ENCODE measurements at regions not wholly inside any gene's neighbourhood (a gene's known extent, or its start where the extent isn't known, plus 50 kb on each side); places are given as distances from the start of the nearest gene placed in this dataset.

GRCh38 chr2:4180631-4181030, 477.3 kb downstream of the DCDC2C start:
- H3K4me2 ChIP-seq, result no peak overlapping the region
- H3K4me1 ChIP-seq, result no peaks in the 10 kb centered on the region
- no peak overlapping the region for H3K27ac ChIP-seq
- DNase-seq (ENCODE audit: low read depth in 1 of 2, low spot score in 1 of 2) (no peak), ATAC-seq (no peak), FAIRE-seq (no peak)
- 0 out of 3 replicates have a peak, but pooled peaks cover 6% of the 10 kb centered on the region for H3K9me3 ChIP-seq
- 2% methylated on average over 2 of the region's 2 CpGs for WGBS (ENCODE audit: missing lambda C conversion rate)
- no peak overlapping the region for H3K4me3 ChIP-seq
- ChIA-PET POLR2A (no interaction called here), CTCF (no interaction called here)
- TF ChIP-seq USF2 (IDR thresholded peaks at IDR 0.05), result no peak
- TF ChIP-seq FOSL2 (IDR thresholded peaks at IDR 0.05), result no peak
- no peak for TF ChIP-seq FOSL2 (CRISPR knock-in tag; IDR thresholded peaks at IDR 0.05)
- TF ChIP-seq, protein P1, sequence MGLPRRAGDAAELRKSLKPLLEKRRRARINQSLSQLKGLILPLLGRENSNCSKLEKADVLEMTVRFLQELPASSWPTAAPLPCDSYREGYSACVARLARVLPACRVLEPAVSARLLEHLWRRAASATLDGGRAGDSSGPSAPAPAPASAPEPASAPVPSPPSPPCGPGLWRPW (IDR thresholded peaks at IDR 0.05), result no peak
- TF ChIP-seq EHMT2 (IDR thresholded peaks at IDR 0.05; ENCODE audit: low read depth), result no peak
- no peak for TF ChIP-seq CBX8 (IDR thresholded peaks at IDR 0.05)
- no peak for TF ChIP-seq ZC3H11A (IDR thresholded peaks at IDR 0.05)
- no peak for TF ChIP-seq HEYL (CRISPR knock-in tag; IDR thresholded peaks at IDR 0.05)

- no peak overlapping the region for H3K4me3 ChIP-seq
- CTCF ChIA-PET, result no interaction called here
- FAIRE-seq (no peak), ATAC-seq (no peak), DNase-seq (ENCODE audit: low read depth in 1 of 2, low spot score in 1 of 2) (no peak)
- H3K4me1 ChIP-seq, result no peaks in the 10 kb centered on the region
- H3K27ac ChIP-seq, result no peak overlapping the region
- POLR2A ChIA-PET, result no interaction called here
- WGBS (ENCODE audit: missing lambda C conversion rate), result 0% methylated on average over 1 of the region's 1 CpG
- TF ChIP-seq TFCP2L1 (CRISPR knock-in tag; IDR thresholded peaks at IDR 0.05) (no peak), RNF2 (IDR thresholded peaks at IDR 0.05; ENCODE audit: borderline replicate concordance, low read depth) (no peak), ELK1 (IDR thresholded peaks at IDR 0.05; ENCODE audit: low read depth, low read length) (no peak), ESRRA (IDR thresholded peaks at IDR 0.05; ENCODE audit: borderline replicate concordance, low read length) (no peak), HOXB5 (CRISPR knock-in tag; IDR thresholded peaks at IDR 0.05) (no peak), CTCF (IDR thresholded peaks at IDR 0.05) (no peak), EHMT2 (IDR thresholded peaks at IDR 0.05; ENCODE audit: low read depth) (no peak), MAFK (IDR thresholded peaks at IDR 0.05; ENCODE audit: partially characterized antibody) (no peak), ZSCAN20 (CRISPR knock-in tag; IDR thresholded peaks at IDR 0.05) (no peak), KDM5A (IDR thresholded peaks at IDR 0.05) (no peak), SREBF2 (IDR thresholded peaks at IDR 0.05) (no peak), CBX2 (IDR thresholded peaks at IDR 0.05; ENCODE audit: borderline replicate concordance, low read depth) (no peak), JUNB (IDR thresholded peaks at IDR 0.05) (no peak)
- TF ChIP-seq, protein P2, sequence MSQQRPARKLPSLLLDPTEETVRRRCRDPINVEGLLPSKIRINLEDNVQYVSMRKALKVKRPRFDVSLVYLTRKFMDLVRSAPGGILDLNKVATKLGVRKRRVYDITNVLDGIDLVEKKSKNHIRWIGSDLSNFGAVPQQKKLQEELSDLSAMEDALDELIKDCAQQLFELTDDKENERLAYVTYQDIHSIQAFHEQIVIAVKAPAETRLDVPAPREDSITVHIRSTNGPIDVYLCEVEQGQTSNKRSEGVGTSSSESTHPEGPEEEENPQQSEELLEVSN (IDR thresholded peaks at IDR 0.05; ENCODE audit: borderline replicate concordance, low read depth), result no peak
- 0 out of 3 replicates have a peak, but pooled peaks cover 6% of the 10 kb centered on the region for H3K9me3 ChIP-seq
- H3K4me2 ChIP-seq, result no peak overlapping the region
These were observed 477.7 kb downstream of the DCDC2C start for GRCh38 chr2:4181062-4181461.

- Histone ChIP-seq H3K4me1 (no peaks in the 10 kb centered on the region), H3K4me3 (no peak overlapping the region), H3K4me2 (no peak overlapping the region), H3K9me3 (peaks cover 10% of the 10 kb centered on the region; the same call in 2 of the 3 replicates), H3K27ac (no peak overlapping the region)
- 2% methylated on average over 2 of the region's 2 CpGs for WGBS (ENCODE audit: missing lambda C conversion rate)
- DNase-seq (ENCODE audit: low read depth in 1 of 2, low spot score in 1 of 2), result no peak
- CTCF ChIA-PET, result no interaction called here
- FAIRE-seq, result no peak
- no peak for ATAC-seq
- POLR2A ChIA-PET, result no interaction called here
- TF ChIP-seq GATA3 (IDR thresholded peaks at IDR 0.05; ENCODE audit: borderline replicate concordance) (no peak), FOSL2 (IDR thresholded peaks at IDR 0.05) (no peak), FOSL2 (CRISPR knock-in tag; IDR thresholded peaks at IDR 0.05) (no peak), POLR2AphosphoS2 (conservative IDR thresholded peaks at IDR 0.05; ENCODE audit: low read length) (no peak), NR3C1 (IDR thresholded peaks at IDR 0.05) (no peak), CBX2 (IDR thresholded peaks at IDR 0.05; ENCODE audit: borderline replicate concordance, low read depth) (no peak), KDM5A (IDR thresholded peaks at IDR 0.05) (no peak), CTCF (IDR thresholded peaks at IDR 0.05) (no peak), ZSCAN20 (CRISPR knock-in tag; IDR thresholded peaks at IDR 0.05) (no peak)
- TF ChIP-seq, protein P1 (IDR thresholded peaks at IDR 0.05), result no peak
These were observed 485.2 kb downstream of the DCDC2C start for GRCh38 chr2:4188561-4188960.
